Brain microvascular endothelial cell (primary cell): ENCODE measurements at regions not wholly inside any gene's neighbourhood (a gene's known extent, or its start where the extent isn't known, plus 50 kb on each side); places are given as distances from the start of the nearest gene placed in this dataset.

ENCODE experiments used
- DNase-seq: peaks from one replicate; pipeline ENCODE4 v3.0.0-alpha.2; 2020
- H3K27ac ChIP-seq: fragments of 250-450 bp; sonication (Bioruptor Pico); 2 replicates; pipeline ENCODE4 v1.5.1; 2020; ENCODE audit warnings: mild to moderate bottlenecking, moderate library complexity
- H3K27me3 ChIP-seq: fragments of 250-450 bp; sonication (Bioruptor Pico); replicated peaks from 2 replicates; pipeline ENCODE4 v1.5.1; 2020; ENCODE audit warnings: mild to moderate bottlenecking
- H3K36me3 ChIP-seq: fragments of 250-450 bp; sonication (Bioruptor Pico); replicated peaks from 2 replicates; pipeline ENCODE4 v1.5.1; 2020; ENCODE audit warnings: mild to moderate bottlenecking
- H3K4me3 ChIP-seq: 2 replicates; pipeline ENCODE4 v1.5.1; 2011; ENCODE audit warnings: low read depth, mild to moderate bottlenecking, control low read depth, low read length, moderate library complexity
- in situ Hi-C: cut with HindIII; loops from 2 replicates; pipeline ENCODE4 v1.10.0; 2017; ENCODE audit warnings: low sequenced_read_pairs, low pct_ligation_motif_present
- TF ChIP-seq, protein P1 (sequence below): IDR thresholded peaks from 2 replicates; pipeline ENCODE4 v1.5.1; 2011; ENCODE audit warnings: low read depth, mild to moderate bottlenecking, moderate library complexity, low read length, control low read depth, inconsistent platforms; ENCODE audit errors: missing control alignments

DNA sequence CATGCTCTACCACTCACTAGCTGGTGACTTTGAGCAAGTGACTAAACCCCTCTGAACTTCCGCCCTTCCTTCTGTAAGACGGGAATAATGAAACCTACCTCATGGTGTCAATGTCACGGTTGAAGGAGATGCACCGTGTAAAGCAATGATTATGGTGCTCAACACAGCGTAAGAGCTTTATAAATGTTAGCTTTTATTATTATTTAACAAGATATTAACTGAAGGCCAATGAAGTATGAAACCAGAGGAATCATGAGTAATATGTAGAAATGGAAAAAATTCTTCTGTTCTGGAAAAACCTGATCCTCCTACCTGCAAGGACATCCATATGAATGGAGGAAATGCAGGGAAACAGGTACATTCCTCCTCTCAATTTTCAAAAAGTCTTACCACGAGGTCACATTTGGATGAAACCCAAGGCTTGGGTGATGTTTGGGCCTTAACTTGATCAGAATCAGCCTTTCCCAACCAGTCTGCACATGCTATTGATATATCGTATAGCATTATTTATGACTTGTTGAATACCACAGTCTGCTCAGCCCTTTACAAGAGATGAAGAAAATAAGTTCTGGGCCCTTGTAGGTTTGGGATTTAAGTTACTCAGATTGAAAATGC lies 166.8 kb upstream of the TBX3 start:
- Histone ChIP-seq H3K4me3 (no peak overlapping the region), H3K36me3 (no peaks in the 10 kb centered on the region), H3K27me3 (no peaks in the 10 kb centered on the region), H3K27ac (no peak overlapping the region)
- in situ Hi-C loops = no loop called here
- TF ChIP-seq, protein P1, sequence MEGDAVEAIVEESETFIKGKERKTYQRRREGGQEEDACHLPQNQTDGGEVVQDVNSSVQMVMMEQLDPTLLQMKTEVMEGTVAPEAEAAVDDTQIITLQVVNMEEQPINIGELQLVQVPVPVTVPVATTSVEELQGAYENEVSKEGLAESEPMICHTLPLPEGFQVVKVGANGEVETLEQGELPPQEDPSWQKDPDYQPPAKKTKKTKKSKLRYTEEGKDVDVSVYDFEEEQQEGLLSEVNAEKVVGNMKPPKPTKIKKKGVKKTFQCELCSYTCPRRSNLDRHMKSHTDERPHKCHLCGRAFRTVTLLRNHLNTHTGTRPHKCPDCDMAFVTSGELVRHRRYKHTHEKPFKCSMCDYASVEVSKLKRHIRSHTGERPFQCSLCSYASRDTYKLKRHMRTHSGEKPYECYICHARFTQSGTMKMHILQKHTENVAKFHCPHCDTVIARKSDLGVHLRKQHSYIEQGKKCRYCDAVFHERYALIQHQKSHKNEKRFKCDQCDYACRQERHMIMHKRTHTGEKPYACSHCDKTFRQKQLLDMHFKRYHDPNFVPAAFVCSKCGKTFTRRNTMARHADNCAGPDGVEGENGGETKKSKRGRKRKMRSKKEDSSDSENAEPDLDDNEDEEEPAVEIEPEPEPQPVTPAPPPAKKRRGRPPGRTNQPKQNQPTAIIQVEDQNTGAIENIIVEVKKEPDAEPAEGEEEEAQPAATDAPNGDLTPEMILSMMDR = no peak
- DNase-seq = no peak

DNA sequence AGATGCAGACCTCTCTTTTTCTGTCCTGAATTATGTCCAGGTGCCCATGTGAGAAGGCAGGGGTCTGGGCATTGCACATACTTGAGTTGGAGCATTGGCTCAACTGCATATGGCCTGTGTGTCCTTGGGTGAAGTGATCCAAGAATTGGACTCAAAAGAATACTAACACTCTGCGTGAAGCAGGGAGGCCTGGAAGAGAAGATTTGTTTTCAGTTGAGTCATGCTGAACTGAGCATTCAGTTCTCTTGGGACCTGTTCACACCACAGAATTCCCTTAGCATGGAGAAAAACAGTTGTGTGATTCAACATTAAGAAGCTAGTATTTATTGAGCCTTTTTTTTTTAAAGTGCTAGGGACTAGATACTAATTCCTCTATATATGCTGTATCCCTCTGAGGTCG lies 164.7 kb upstream of the TBX3 start:
- TF ChIP-seq, protein P1 = no peak
- H3K4me3 ChIP-seq = no peak overlapping the region
- no peaks in the 10 kb centered on the region for H3K36me3 ChIP-seq
- H3K27me3 ChIP-seq = no peaks in the 10 kb centered on the region
- H3K27ac ChIP-seq = no peak overlapping the region
- peak; percentile 82 for DNase-seq
- in situ Hi-C loops = no loop called here

DNA sequence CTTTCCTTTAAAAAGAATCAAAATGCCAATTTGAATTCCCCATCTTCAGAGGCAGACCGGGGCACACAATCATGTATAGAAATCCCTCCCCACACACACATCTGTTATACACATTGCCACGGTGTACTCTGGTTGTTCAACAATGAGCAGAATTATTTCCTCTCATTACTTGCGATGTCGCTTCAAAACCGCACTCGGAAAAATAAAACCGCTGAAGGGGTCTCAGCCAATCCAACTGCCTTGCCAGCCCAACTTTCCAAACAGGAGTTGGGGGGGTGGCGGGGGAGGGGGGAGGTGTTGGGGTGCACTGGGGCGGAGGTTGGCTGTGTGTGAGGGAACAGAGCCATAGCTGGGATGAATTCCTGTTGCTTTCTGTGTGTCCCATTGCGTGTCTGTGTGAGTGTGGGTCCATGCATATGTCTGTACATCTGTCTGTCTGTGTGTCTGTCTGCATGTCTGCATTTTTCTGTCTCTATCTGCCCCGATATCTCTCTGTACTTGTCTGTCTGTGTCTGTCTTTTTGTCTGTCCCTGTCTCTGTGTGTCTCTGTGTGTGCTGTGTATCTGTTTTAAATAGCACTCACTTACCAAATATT lies 163.6 kb upstream of the TBX3 start:
- no peaks in the 10 kb centered on the region for H3K36me3 ChIP-seq
- in situ Hi-C loops = no loop called here
- H3K27ac ChIP-seq = no peak overlapping the region
- no peak overlapping the region for H3K4me3 ChIP-seq
- H3K27me3 ChIP-seq = no peaks in the 10 kb centered on the region
- TF ChIP-seq, protein P1 = no peak
- no peak for DNase-seq

DNA sequence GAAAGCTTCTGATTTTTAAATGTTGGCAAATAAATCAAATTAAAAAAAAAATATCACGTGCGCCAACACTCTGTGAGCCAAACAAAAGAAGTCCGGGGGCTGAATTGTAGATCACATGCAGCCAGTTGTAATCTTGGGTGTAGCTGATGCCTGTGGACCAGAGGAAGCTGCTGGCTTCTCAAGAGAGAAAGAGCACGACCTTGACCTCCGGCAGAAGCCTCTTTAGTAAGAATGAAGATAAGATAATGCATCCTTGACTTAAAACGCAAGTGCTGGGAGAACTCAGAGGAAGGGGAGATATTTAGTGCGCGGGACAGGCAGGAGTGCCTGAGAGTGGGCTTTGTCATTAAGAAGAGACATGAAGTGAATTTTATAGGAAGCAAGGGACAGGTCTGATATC lies 162.8 kb upstream of the TBX3 start:
- TF ChIP-seq, protein P1 = no peak
- in situ Hi-C loops = no loop called here
- Histone ChIP-seq H3K36me3 (no peaks in the 10 kb centered on the region), H3K27me3 (no peaks in the 10 kb centered on the region), H3K4me3 (no peak overlapping the region), H3K27ac (no peak overlapping the region)
- DNase-seq = no peak

DNA sequence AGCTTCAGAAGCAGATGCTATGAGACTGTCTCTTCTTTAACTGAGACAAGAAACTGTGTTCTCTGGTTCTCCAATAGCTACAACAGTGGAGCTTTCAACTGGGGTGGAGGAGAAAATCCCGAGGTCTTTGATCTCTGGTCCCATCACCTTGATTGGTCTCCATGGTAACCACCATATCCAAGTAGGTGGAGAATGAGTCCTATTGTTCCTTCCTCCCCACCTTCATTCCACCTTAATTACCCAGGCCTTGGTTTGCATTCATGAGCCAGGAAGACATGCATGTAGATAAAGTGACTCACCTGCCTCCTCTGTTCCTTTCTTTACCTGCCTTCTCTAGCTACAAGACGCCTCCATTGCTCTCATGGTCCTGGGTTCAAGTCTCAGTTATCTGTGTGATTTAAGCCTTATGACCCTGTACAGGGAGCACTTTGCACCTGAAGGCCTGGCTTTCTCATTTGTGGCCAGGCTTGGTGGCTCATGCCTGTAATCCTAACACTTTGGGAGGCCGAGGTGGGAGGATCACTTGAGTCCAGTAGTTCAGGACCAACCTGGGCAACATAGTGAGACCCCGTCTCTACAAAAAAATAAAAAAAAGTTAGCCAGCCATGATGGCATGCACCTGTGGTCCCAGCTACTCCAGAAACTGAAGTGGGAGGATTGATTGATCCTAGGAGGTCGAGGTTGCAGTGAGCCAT lies 157.7 kb upstream of the TBX3 start:
- Histone ChIP-seq H3K36me3 (no peaks in the 10 kb centered on the region), H3K27me3 (no peaks in the 10 kb centered on the region), H3K4me3 (no peak overlapping the region), H3K27ac (no peak overlapping the region)
- in situ Hi-C loops = no loop called here
- no peak for DNase-seq
- TF ChIP-seq, protein P1 = no peak
